ENCODE measurements at regions not wholly inside any gene's neighbourhood (a gene's known extent, or its start where the extent isn't known, plus 50 kb on each side); places are given as distances from the start of the nearest gene placed in this dataset.

DNA sequence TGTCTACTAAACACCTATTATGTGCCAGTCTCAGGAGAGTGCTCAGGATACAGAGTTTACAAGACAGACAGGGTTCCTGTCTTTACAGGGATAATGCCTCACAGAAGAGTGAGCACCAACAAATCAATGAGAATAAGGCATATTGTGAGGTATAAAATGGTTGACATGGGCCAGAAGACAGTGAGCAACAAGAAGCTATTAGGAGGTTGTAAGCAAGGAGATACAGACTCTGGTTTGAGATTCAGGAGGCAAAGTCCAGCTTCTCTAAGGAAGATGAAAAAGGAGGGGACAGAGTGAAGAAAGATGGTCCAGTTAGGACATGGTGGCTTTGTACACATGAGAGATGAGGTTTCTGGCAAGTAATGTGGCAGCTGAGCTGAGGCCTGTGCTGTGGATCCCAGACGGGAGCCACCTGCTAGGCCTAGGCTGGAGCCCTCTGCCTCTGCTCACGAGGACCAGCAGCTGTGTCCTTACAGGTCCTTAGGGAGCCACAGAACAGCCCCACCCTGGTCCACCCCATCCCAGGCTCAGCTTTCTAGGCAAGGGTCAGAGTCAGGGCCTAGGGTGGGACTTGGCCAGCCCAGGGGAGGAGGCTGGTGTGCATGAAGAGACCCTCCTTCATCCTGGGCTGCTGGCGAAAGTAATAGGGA lies 110.5 kb downstream of the ZNF280B start:
- Histone ChIP-seq H3K4me3 (ENCODE audit: low read length) (no peak overlapping the region), H3K9me3 (ENCODE audit: insufficient read depth, low read depth, low read length) (no peaks in the 10 kb centered on the region; the same call in 1 of the 2 replicates), H3K27me3 (ENCODE audit: insufficient read depth, low read length) (peaks cover 98% of the 10 kb centered on the region), H3K4me1 (ENCODE audit: insufficient read depth, low read length) (no peaks in the 10 kb centered on the region; the same call in 1 of the 2 replicates), H3K27ac (ENCODE audit: low read depth, low read length) (no peak overlapping the region), H3K36me3 (ENCODE audit: insufficient read depth, low read length) (no peaks in the 10 kb centered on the region), H3K9ac (ENCODE audit: low read depth, low read length) (no peak overlapping the region)
- WGBS = 75% methylated on average over 3 of the region's 3 CpGs

- Histone ChIP-seq H3K4me3 (ENCODE audit: low read length) (no peak overlapping the region), H3K27ac (ENCODE audit: low read depth, low read length) (no peak overlapping the region), H3K9me3 (ENCODE audit: insufficient read depth, low read depth, low read length) (no peaks in the 10 kb centered on the region; the same call in 1 of the 2 replicates), H3K36me3 (ENCODE audit: insufficient read depth, low read length) (no peaks in the 10 kb centered on the region), H3K4me1 (ENCODE audit: insufficient read depth, low read length) (no peaks in the 10 kb centered on the region; the same call in 1 of the 2 replicates), H3K9ac (ENCODE audit: low read depth, low read length) (no peak overlapping the region), H3K27me3 (ENCODE audit: insufficient read depth, low read length) (peaks cover 98% of the 10 kb centered on the region)
- 78% methylated on average over 5 of the region's 5 CpGs for WGBS
These were observed 109.8 kb downstream of the ZNF280B start for GRCh38 chr22:22398530-22399327.

DNA sequence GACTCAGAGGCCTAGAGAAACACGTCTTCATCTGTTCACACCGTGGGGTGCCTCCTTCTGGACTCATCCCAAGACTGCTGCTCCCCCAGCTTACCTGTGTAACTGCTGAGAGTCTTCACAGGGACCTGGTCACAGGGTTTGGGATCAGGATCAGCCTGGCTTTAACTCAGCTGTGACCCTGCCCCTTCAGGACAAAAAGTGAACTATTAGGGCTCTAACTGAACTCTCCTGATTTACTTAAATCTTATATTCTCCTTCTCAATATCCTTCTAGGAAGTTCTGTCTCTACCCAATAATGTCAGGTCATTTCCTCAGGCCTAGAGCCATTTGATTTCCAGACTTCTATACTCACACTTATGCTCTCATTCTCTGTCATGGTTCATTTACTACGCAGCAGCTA lies 108.4 kb downstream of the ZNF280B start:
- H3K9me3 ChIP-seq (ENCODE audit: insufficient read depth, low read depth, low read length) = no peaks in the 10 kb centered on the region
- 63% methylated on average over 3 of the region's 3 CpGs for WGBS
- H3K27me3 ChIP-seq (ENCODE audit: insufficient read depth, low read length) = peaks cover 98% of the 10 kb centered on the region
- no peak overlapping the region for H3K27ac ChIP-seq (ENCODE audit: low read depth, low read length)
- no peaks in the 10 kb centered on the region; the same call in 1 of the 2 replicates for H3K4me1 ChIP-seq (ENCODE audit: insufficient read depth, low read length)
- H3K9ac ChIP-seq (ENCODE audit: low read depth, low read length) = no peak overlapping the region
- H3K4me3 ChIP-seq (ENCODE audit: low read length) = no peak overlapping the region
- no peaks in the 10 kb centered on the region for H3K36me3 ChIP-seq (ENCODE audit: insufficient read depth, low read length)

- Histone ChIP-seq H3K27me3 (ENCODE audit: insufficient read depth, low read length) (peaks cover 98% of the 10 kb centered on the region), H3K4me1 (ENCODE audit: insufficient read depth, low read length) (no peaks in the 10 kb centered on the region; the same call in 1 of the 2 replicates), H3K27ac (ENCODE audit: low read depth, low read length) (no peak overlapping the region), H3K4me3 (ENCODE audit: low read length) (no peak overlapping the region), H3K9ac (ENCODE audit: low read depth, low read length) (no peak overlapping the region), H3K36me3 (ENCODE audit: insufficient read depth, low read length) (no peaks in the 10 kb centered on the region), H3K9me3 (ENCODE audit: insufficient read depth, low read depth, low read length) (no peaks in the 10 kb centered on the region)
- WGBS = 41% methylated on average over 1 of the region's 1 CpG
These were observed 107.6 kb downstream of the ZNF280B start for GRCh38 chr22:22400964-22401363.

- no peaks in the 10 kb centered on the region for H3K9me3 ChIP-seq (ENCODE audit: insufficient read depth, low read depth, low read length)
- no peak overlapping the region for H3K27ac ChIP-seq (ENCODE audit: low read depth, low read length)
- WGBS = 85% methylated on average over 1 of the region's 1 CpG
- H3K9ac ChIP-seq (ENCODE audit: low read depth, low read length) = no peak overlapping the region
- no peaks in the 10 kb centered on the region; the same call in 1 of the 2 replicates for H3K4me1 ChIP-seq (ENCODE audit: insufficient read depth, low read length)
- no peaks in the 10 kb centered on the region for H3K36me3 ChIP-seq (ENCODE audit: insufficient read depth, low read length)
- peaks cover 98% of the 10 kb centered on the region for H3K27me3 ChIP-seq (ENCODE audit: insufficient read depth, low read length)
- no peak overlapping the region for H3K4me3 ChIP-seq (ENCODE audit: low read length)
These were observed 107.2 kb downstream of the ZNF280B start for GRCh38 chr22:22401381-22401780.

DNA sequence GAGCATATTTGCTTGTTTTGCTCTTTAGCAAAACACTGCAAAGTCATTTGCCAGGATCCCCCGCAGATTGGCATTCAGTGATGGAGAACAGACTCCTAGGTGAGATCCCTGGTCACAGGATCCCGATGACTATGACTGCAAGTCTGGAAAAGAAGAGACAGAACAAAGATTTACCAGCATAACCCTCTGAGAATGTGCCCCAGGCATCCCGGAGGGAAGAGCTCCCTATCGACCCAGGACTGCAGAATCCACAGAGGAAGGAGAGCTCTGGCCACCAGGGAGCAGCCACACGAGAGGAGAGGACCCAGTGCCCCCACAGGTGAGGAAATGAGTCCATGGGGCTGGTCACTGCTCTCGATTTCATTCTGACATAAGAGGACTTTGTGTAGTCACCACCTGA lies 105.2 kb downstream of the ZNF280B start:
- 61% methylated on average over 6 of the region's 6 CpGs for WGBS
- no peaks in the 10 kb centered on the region for H3K36me3 ChIP-seq (ENCODE audit: insufficient read depth, low read length)
- no peaks in the 10 kb centered on the region for H3K9me3 ChIP-seq (ENCODE audit: insufficient read depth, low read depth, low read length)
- no peak overlapping the region for H3K4me3 ChIP-seq (ENCODE audit: low read length)
- peaks cover 98% of the 10 kb centered on the region for H3K27me3 ChIP-seq (ENCODE audit: insufficient read depth, low read length)
- no peak overlapping the region for H3K9ac ChIP-seq (ENCODE audit: low read depth, low read length)
- H3K27ac ChIP-seq (ENCODE audit: low read depth, low read length) = no peak overlapping the region
- H3K4me1 ChIP-seq (ENCODE audit: insufficient read depth, low read length) = no peaks in the 10 kb centered on the region

DNA sequence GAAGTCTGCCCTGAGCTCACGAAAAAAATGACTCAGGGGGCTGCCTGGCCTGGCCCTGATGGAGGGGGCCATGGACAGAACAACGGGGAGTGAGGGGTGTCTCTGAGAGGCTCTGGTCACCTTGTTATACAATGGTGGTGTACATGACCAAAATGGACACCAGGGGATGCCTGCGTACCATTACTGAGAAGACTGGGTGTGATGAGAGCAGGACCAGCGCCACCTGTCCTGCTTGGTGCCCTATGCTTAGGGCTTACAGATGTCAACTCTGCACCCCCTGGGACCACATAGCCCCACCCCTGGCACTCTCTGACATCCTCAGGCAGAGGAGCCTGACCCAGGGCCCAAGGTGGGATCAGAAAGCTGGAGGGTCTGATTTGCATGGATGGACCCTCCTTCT lies 104.8 kb downstream of the ZNF280B start:
- no peaks in the 10 kb centered on the region for H3K4me1 ChIP-seq (ENCODE audit: insufficient read depth, low read length)
- WGBS = 87% methylated on average over 4 of the region's 4 CpGs
- H3K27me3 ChIP-seq (ENCODE audit: insufficient read depth, low read length) = peaks cover 98% of the 10 kb centered on the region
- no peaks in the 10 kb centered on the region for H3K9me3 ChIP-seq (ENCODE audit: insufficient read depth, low read depth, low read length)
- H3K4me3 ChIP-seq (ENCODE audit: low read length) = no peak overlapping the region
- no peak overlapping the region for H3K27ac ChIP-seq (ENCODE audit: low read depth, low read length)
- no peaks in the 10 kb centered on the region for H3K36me3 ChIP-seq (ENCODE audit: insufficient read depth, low read length)
- H3K9ac ChIP-seq (ENCODE audit: low read depth, low read length) = no peak overlapping the region

GRCh38 chr22:22404598-22405284 lies 103.8 kb downstream of the ZNF280B start:
- 86% methylated on average over 7 of the region's 8 CpGs for WGBS
- H3K27me3 ChIP-seq (ENCODE audit: insufficient read depth, low read length) = peaks cover 98% of the 10 kb centered on the region

DNA sequence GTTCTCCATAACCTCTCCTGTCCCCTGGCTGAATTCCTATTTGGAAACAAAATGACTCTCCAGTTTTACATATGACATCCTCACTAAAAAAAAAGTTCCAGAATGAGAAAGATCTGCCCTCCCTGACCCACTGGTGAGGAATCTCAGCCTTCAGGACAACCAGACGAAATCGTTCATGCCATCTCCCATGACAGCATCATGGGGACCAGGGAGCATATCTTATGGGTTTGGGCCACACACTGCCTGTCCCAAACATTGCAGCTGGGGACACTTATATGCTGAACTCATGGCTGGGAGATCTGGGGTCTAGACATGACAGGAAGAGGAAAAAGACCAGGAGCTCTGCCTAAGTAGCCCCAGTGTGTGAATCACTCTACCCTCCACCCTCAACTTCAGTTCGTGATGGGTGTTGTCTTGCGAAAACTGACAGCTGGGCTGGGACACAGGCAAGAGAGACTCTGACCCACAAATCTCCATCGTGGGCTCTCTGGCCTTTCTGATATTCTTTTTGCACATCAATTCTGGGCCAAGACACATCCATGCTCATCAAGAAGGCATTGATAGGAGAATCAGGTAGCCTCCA lies 102.0 kb downstream of the ZNF280B start:
- H3K36me3 ChIP-seq (ENCODE audit: insufficient read depth, low read length) = no peaks in the 10 kb centered on the region
- no peak overlapping the region for H3K4me3 ChIP-seq (ENCODE audit: low read length)
- H3K27ac ChIP-seq (ENCODE audit: low read depth, low read length) = no peak overlapping the region
- WGBS = 71% methylated on average over 5 of the region's 5 CpGs
- no peaks in the 10 kb centered on the region for H3K4me1 ChIP-seq (ENCODE audit: insufficient read depth, low read length)
- no peaks in the 10 kb centered on the region for H3K9me3 ChIP-seq (ENCODE audit: insufficient read depth, low read depth, low read length)
- no peak overlapping the region for H3K9ac ChIP-seq (ENCODE audit: low read depth, low read length)
- H3K27me3 ChIP-seq (ENCODE audit: insufficient read depth, low read length) = peaks cover 98% of the 10 kb centered on the region

More at GRCh38 chr22:22404598-22405284, 103.8 kb downstream of the ZNF280B start:
- H3K4me1 ChIP-seq (ENCODE audit: insufficient read depth, low read length) = no peaks in the 10 kb centered on the region
- H3K9ac ChIP-seq (ENCODE audit: low read depth, low read length) = no peak overlapping the region
- no peaks in the 10 kb centered on the region for H3K9me3 ChIP-seq (ENCODE audit: insufficient read depth, low read depth, low read length)
- no peak overlapping the region for H3K27ac ChIP-seq (ENCODE audit: low read depth, low read length)
- no peaks in the 10 kb centered on the region for H3K36me3 ChIP-seq (ENCODE audit: insufficient read depth, low read length)
- H3K4me3 ChIP-seq (ENCODE audit: low read length) = no peak overlapping the region

- 75% methylated on average over 5 of the region's 5 CpGs for whole genome bisulfite sequencing
- H3K4me1 ChIP-seq (ENCODE audit: insufficient read depth, low read length) = no peaks in the 10 kb centered on the region
These were observed 101.5 kb downstream of the ZNF280B start for GRCh38 chr22:22407061-22407460.

DNA sequence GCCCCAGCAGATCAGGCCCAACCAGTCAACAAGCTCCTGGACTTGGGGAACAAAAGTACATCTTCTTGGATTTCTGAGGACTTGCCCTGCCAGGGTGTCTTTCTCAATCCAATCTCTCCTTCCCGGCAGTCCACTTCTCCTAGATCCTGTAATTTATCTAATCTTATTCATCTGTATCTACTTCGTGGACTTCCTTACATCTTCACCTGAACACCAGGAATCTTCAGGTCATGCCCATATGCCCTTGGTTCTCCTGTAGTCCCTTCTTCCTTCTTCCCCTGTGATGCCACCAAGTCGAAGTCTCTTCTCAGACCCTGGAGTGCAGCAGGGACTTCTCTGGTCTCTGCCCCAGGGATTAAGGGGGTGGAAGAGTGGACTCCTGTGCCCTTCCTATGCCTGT lies 100.3 kb downstream of the ZNF280B start:
- WGBS = 81% methylated on average over 3 of the region's 3 CpGs
- Histone ChIP-seq H3K4me1 (ENCODE audit: insufficient read depth, low read length) (no peaks in the 10 kb centered on the region), H3K9me3 (ENCODE audit: insufficient read depth, low read depth, low read length) (no peaks in the 10 kb centered on the region), H3K9ac (ENCODE audit: low read depth, low read length) (no peak overlapping the region), H3K36me3 (ENCODE audit: insufficient read depth, low read length) (no peaks in the 10 kb centered on the region), H3K27me3 (ENCODE audit: insufficient read depth, low read length) (peaks cover 100% of the 10 kb centered on the region), H3K4me3 (ENCODE audit: low read length) (no peak overlapping the region), H3K27ac (ENCODE audit: low read depth, low read length) (no peak overlapping the region)

More at GRCh38 chr22:22407061-22407460, 101.5 kb downstream of the ZNF280B start:
- H3K36me3 ChIP-seq (ENCODE audit: insufficient read depth, low read length) = no peaks in the 10 kb centered on the region
- H3K4me3 ChIP-seq (ENCODE audit: low read length) = no peak overlapping the region
- peaks cover 98% of the 10 kb centered on the region for H3K27me3 ChIP-seq (ENCODE audit: insufficient read depth, low read length)
- no peaks in the 10 kb centered on the region for H3K9me3 ChIP-seq (ENCODE audit: insufficient read depth, low read depth, low read length)
- no peak overlapping the region for H3K27ac ChIP-seq (ENCODE audit: low read depth, low read length)
- H3K9ac ChIP-seq (ENCODE audit: low read depth, low read length) = no peak overlapping the region

All from HUES64 (cell line).